Common myeloid progenitor, CD34-positive (primary cell): ENCODE measurements at regions not wholly inside any gene's neighbourhood (a gene's known extent, or its start where the extent isn't known, plus 50 kb on each side); places are given as distances from the start of the nearest gene placed in this dataset.

ENCODE experiments used
- CTCF ChIA-PET: fragments of 350-600 bp; sonication (Branson Sonifier 250); formaldehyde crosslinking; loops from one replicate; lab custom pipeline; 2021; ENCODE audit warnings: antibody characterized with exemption; lab: Charles Lee
- POLR2A ChIA-PET: fragments of 350-600 bp; sonication (Branson Sonifier 250); formaldehyde crosslinking; loops from one replicate; lab custom pipeline; 2021; ENCODE audit warnings: antibody characterized with exemption; lab: Charles Lee
- DNase-seq, 3 donors: peaks; one replicate each; pipeline versions ENCODE4 v3.0.0 to v3.0.0-alpha.2; 2013
- H3K27ac ChIP-seq, 2 experiments: 1 replicate in 1 of 2; 2 replicates in 1 of 2; pipeline ENCODE4 v1.7.0; 2013; ENCODE audit warnings: inconsistent platforms in 2 of 2, low read length in 2 of 2, mild to moderate bottlenecking in 2 of 2, low read depth in 1 of 2, moderate library complexity in 1 of 2; ENCODE audit not compliant: severe bottlenecking in 2 of 2, insufficient read depth in 1 of 2, poor library complexity in 1 of 2
- H3K27me3 ChIP-seq, 5 experiments: replicated peaks in 2 of 5; 1 replicate in 3 of 5; 2 replicates in 2 of 5; pipeline versions ENCODE4 v1.6.1 to v1.7.0; 2013; ENCODE audit warnings: low read length in 4 of 5, mild to moderate bottlenecking in 2 of 5, moderate library complexity in 2 of 5, inconsistent platforms in 1 of 5; ENCODE audit not compliant: insufficient read depth in 5 of 5, control insufficient read depth in 4 of 5
- H3K36me3 ChIP-seq, 4 experiments: 1 replicate in 2 of 4; 2 replicates in 2 of 4; pipeline versions ENCODE4 v1.6.1 to v1.7.0; 2013; ENCODE audit warnings: low read length in 3 of 4, control low read depth in 1 of 4, mild to moderate bottlenecking in 1 of 4; ENCODE audit not compliant: control insufficient read depth in 4 of 4, insufficient read depth in 4 of 4
- H3K4me1 ChIP-seq, 4 experiments: 1 replicate in 3 of 4; 2 replicates in 1 of 4; pipeline versions ENCODE4 v1.6.1 to v1.7.1; 2013; ENCODE audit warnings: low read length in 3 of 4, mild to moderate bottlenecking in 3 of 4, control low read depth in 1 of 4, inconsistent platforms in 1 of 4, moderate library complexity in 1 of 4; ENCODE audit not compliant: control insufficient read depth in 4 of 4, insufficient read depth in 4 of 4; ENCODE audit errors: control extremely low read depth in 1 of 4
- H3K4me3 ChIP-seq, 7 experiments: 1 replicate in 4 of 7; 2 replicates in 3 of 7; pipeline versions ENCODE4 v1.5.1 to v1.7.0; 2013; ENCODE audit warnings: mild to moderate bottlenecking in 7 of 7, low read length in 6 of 7, moderate library complexity in 6 of 7, inconsistent platforms in 2 of 7, low read depth in 2 of 7, control low read depth in 1 of 7; ENCODE audit not compliant: insufficient read depth in 4 of 7, control insufficient read depth in 1 of 7; ENCODE audit errors: extremely low read depth in 1 of 7
- H3K9me3 ChIP-seq, 5 experiments: 1 replicate in 4 of 5; 2 replicates in 1 of 5; pipeline versions ENCODE4 v1.6.1 to v1.7.1; 2013; ENCODE audit warnings: low read length in 4 of 5, mild to moderate bottlenecking in 2 of 5, inconsistent platforms in 1 of 5, low read depth in 1 of 5, moderate library complexity in 1 of 5; ENCODE audit not compliant: control insufficient read depth in 4 of 5, insufficient read depth in 2 of 5; ENCODE audit errors: control extremely low read depth in 1 of 5
- WGBS: methylation state at CpG from one replicate; pipeline ENCODE4 v1.1.5; 2013; ENCODE audit not compliant: insufficient coverage; 5-methylcytosine and 5-hydroxymethylcytosine counted together

- Histone ChIP-seq H3K9me3 (peaks cover 0 to 1% (median 0%) of the 10 kb centered on the region in 5 experiments), H3K27me3 (no peaks in the 10 kb centered on the region), H3K4me3 (no peak overlapping the region), H3K36me3 (no peaks in the 10 kb centered on the region), H3K27ac (no peak overlapping the region), H3K4me1 (no peaks in the 10 kb centered on the region)
- DNase-seq, result no peak
- WGBS, result 91% methylated on average over 4 of the region's 5 CpGs
- ChIA-PET CTCF (no interaction called here), POLR2A (no interaction called here)
These were observed 139.2 kb downstream of the SLC4A3 start for GRCh38 chr2:219766658-219767057.

GRCh38 chr2:219769090-219769910, 141.9 kb downstream of the SLC4A3 start:
- POLR2A ChIA-PET, result no interaction called here
- CTCF ChIA-PET, result no interaction called here
- no peaks in the 10 kb centered on the region for H3K36me3 ChIP-seq
- WGBS, result 93% methylated on average over 14 of the region's 16 CpGs
- no peaks in the 10 kb centered on the region for H3K4me1 ChIP-seq
- no peak overlapping the region for H3K27ac ChIP-seq
- no peak for DNase-seq
- H3K9me3 ChIP-seq, result peaks cover 0 to 1% (median 0%) of the 10 kb centered on the region in 5 experiments
- H3K4me3 ChIP-seq, result no peak overlapping the region
- no peaks in the 10 kb centered on the region for H3K27me3 ChIP-seq

DNA sequence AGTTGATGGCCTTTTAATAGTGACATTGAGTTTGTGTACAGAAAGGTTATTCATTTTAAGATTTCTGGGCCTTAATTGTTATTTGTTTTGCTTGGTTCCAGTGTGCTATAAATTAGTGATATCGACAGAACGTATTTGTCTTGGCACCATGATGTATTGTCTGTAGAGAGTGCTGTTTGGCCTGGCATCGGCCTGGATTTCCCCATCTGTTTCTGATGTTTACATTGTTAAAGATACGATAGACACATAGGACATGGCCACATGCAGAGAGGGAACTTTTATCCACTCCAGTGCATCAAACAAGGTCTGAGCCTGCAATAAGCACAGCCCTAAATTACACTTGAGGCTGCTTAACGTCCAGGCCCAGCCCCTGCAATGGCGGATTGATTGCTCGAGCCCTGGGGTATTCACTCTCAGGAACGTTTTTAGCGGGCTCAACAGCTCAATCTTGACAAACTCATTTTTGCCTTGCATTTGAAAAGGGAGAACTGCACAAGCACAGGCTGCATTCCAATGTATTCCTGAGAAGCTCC, 144.7 kb downstream of the SLC4A3 start:
- ChIA-PET POLR2A (no interaction called here), CTCF (interaction anchor here (1.2 kb wide), 1 partner anchor 11 kb away, joined by 3 read pairs; no protein-coding TSS in a partner anchor)
- no peak overlapping the region for H3K27ac ChIP-seq
- H3K4me1 ChIP-seq, result no peaks in the 10 kb centered on the region
- H3K4me3 ChIP-seq, result no peak overlapping the region
- no peak for DNase-seq
- WGBS, result 91% methylated on average over 9 of the region's 9 CpGs
- no peaks in the 10 kb centered on the region for H3K36me3 ChIP-seq
- H3K9me3 ChIP-seq, result peaks cover 0 to 1% (median 0%) of the 10 kb centered on the region in 5 experiments
- H3K27me3 ChIP-seq, result no peaks in the 10 kb centered on the region

GRCh38 chr2:219772697-219773096, 145.3 kb downstream of the SLC4A3 start:
- H3K36me3 ChIP-seq, result no peaks in the 10 kb centered on the region
- DNase-seq, result no peak
- H3K27me3 ChIP-seq, result no peaks in the 10 kb centered on the region
- H3K4me1 ChIP-seq, result no peaks in the 10 kb centered on the region
- ChIA-PET POLR2A (no interaction called here), CTCF (interaction anchor here (1.2 kb wide), 1 partner anchor 11 kb away, joined by 3 read pairs; no protein-coding TSS in a partner anchor)
- H3K4me3 ChIP-seq, result no peak overlapping the region
- H3K9me3 ChIP-seq, result peaks cover 0 to 1% (median 0%) of the 10 kb centered on the region in 5 experiments
- H3K27ac ChIP-seq, result no peak overlapping the region
- 96% methylated on average over 4 of the region's 4 CpGs for WGBS

DNA sequence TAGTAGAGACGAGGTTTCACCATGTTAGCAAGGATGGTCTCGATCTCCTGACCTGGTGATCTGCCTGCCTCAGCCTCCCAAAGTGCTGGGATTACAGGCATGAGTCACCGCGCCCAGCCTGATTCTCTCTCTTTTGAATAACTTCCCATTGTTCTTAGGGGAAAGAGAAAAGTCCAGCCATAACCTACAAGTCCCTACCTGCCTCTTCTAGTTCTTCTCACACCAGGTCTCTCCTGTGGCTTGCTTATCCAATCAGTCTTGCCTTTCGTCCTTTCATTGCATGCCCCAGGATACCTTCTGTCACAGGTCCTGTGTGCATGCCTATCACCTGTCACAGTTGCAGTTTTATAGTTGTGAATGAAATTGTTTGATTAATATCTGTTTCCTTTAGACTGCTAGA, 148.1 kb downstream of the SLC4A3 start:
- ChIA-PET CTCF (no interaction called here), POLR2A (interaction anchor here (0.6 kb wide), 1 partner anchor 85 kb away, joined by 3 read pairs; no protein-coding TSS in a partner anchor)
- Histone ChIP-seq H3K4me3 (no peak overlapping the region), H3K27ac (no peak overlapping the region), H3K9me3 (peaks cover 0 to 1% (median 0%) of the 10 kb centered on the region in 5 experiments), H3K4me1 (no peaks in the 10 kb centered on the region), H3K27me3 (peaks cover 0 to 2% (median 0%) of the 10 kb centered on the region in 5 experiments), H3K36me3 (no peaks in the 10 kb centered on the region)
- 94% methylated on average over 3 of the region's 5 CpGs for WGBS
- no peak for DNase-seq

DNA sequence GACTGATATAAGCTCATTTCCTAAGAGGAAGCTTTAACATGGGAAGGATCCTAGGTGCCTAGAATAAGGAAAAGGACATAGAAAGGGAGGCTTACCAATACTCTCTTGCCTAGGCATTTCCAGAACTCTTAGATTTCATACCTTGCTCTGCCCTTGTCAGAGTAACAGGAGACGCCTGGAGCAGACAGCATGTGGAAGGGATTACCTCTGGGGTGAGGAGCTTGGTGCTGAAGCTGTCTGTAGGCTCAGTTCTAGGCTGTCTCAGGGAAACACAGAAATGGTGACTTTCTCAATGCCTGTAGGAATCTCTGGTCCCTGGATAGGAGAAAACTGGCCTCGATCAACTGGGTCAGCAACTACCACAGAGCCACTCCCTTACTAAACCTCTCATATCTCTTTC, 150.0 kb downstream of the SLC4A3 start:
- Histone ChIP-seq H3K9me3 (no peaks in the 10 kb centered on the region), H3K27me3 (peaks cover 0 to 2% (median 0%) of the 10 kb centered on the region in 5 experiments), H3K27ac (no peak overlapping the region), H3K4me3 (no peak overlapping the region), H3K36me3 (no peaks in the 10 kb centered on the region), H3K4me1 (no peaks in the 10 kb centered on the region)
- ChIA-PET POLR2A (no interaction called here), CTCF (no interaction called here)
- 100% methylated on average over 1 of the region's 2 CpGs for WGBS
- DNase-seq, result no peak

GRCh38 chr2:219778189-219778588, 150.8 kb downstream of the SLC4A3 start:
- WGBS, result 100% methylated on average over 1 of the region's 2 CpGs

More at GRCh38 chr2:219778189-219778588, 150.8 kb downstream of the SLC4A3 start:
- H3K9me3 ChIP-seq, result no peaks in the 10 kb centered on the region
- H3K36me3 ChIP-seq, result no peaks in the 10 kb centered on the region
- CTCF ChIA-PET, result no interaction called here
- no peak overlapping the region for H3K27ac ChIP-seq
- POLR2A ChIA-PET, result no interaction called here
- DNase-seq, result no peak
- peaks cover 0 to 2% (median 0%) of the 10 kb centered on the region in 5 experiments for H3K27me3 ChIP-seq
- H3K4me1 ChIP-seq, result no peaks in the 10 kb centered on the region
- H3K4me3 ChIP-seq, result no peak overlapping the region
